ENCODE measurements at regions not wholly inside any gene's neighbourhood (a gene's known extent, or its start where the extent isn't known, plus 50 kb on each side); places are given as distances from the start of the nearest gene placed in this dataset.

- TF ChIP-seq CTCF (IDR thresholded peaks at IDR 0.05; ENCODE audit: poor library complexity) (no peak), EZH2 (IDR thresholded peaks at IDR 0.05; ENCODE audit: borderline replicate concordance) (no peak)
Observed at GRCh38 chr9:87443006-87443405, 54.7 kb upstream of the DAPK1 start.
